ENCODE measurements at regions not wholly inside any gene's neighbourhood (a gene's known extent, or its start where the extent isn't known, plus 50 kb on each side); places are given as distances from the start of the nearest gene placed in this dataset.

DNA sequence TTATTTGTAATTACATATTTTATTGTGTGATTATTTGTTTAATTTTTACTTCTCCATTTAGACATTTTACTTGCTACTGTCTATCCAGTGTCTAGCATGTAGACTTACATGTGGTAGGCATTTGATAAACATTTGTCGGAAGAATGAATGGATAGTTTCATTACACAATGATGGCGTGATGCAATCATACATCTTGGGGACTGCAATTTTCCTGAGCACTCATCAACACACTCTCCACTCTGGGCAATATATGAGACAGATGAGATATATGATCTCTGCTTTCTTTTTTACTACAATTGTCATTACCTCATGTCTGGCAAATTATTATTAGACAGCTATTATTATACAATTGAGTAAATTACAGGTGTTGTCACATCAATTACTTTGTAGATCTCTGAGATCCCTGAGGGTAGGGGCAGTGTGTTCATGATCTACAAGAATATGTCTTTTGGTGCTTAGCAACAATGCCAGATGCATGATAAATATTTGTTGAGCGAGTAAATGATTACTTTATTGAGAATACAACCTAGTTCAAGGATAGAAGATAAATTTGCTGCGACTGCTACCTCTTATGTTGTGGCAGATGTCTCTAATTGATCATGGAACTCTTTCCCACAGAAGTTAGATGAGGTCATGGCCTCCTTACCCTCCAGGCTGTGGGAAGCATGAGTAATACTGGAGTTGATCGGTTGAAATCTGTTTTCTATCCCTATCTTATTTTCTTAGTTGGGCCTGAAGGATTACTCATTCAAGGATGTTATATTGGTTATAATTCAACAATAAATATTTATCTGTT is 416.0 kb downstream of the LRIG3 start:
- no peak overlapping the region for H3K4me3 Mint-ChIP-seq
- no peak overlapping the region for H3K9ac ChIP-seq (ENCODE audit: low read length)
- no peaks in the 10 kb centered on the region for H4K20me1 ChIP-seq (ENCODE audit: control insufficient read depth, insufficient read depth, low read length, poor library complexity, severe bottlenecking)
- H3K27me3 Mint-ChIP-seq, result no peaks in the 10 kb centered on the region
- H2AFZ ChIP-seq (ENCODE audit: insufficient read depth, low read depth, low read length, poor library complexity, severe bottlenecking), result no peak overlapping the region
- H3K4me1 Mint-ChIP-seq, result no peaks in the 10 kb centered on the region
- intact Hi-C loops (cut with micrococcal nuclease), result no loop called here
- TF ChIP-seq, protein P1, sequence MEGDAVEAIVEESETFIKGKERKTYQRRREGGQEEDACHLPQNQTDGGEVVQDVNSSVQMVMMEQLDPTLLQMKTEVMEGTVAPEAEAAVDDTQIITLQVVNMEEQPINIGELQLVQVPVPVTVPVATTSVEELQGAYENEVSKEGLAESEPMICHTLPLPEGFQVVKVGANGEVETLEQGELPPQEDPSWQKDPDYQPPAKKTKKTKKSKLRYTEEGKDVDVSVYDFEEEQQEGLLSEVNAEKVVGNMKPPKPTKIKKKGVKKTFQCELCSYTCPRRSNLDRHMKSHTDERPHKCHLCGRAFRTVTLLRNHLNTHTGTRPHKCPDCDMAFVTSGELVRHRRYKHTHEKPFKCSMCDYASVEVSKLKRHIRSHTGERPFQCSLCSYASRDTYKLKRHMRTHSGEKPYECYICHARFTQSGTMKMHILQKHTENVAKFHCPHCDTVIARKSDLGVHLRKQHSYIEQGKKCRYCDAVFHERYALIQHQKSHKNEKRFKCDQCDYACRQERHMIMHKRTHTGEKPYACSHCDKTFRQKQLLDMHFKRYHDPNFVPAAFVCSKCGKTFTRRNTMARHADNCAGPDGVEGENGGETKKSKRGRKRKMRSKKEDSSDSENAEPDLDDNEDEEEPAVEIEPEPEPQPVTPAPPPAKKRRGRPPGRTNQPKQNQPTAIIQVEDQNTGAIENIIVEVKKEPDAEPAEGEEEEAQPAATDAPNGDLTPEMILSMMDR (IDR thresholded peaks at IDR 0.05), result no peak
- TF ChIP-seq EZH2 (IDR thresholded peaks at IDR 0.05; ENCODE audit: borderline replicate concordance, insufficient read depth, low read depth, low read length, poor library complexity, severe bottlenecking), result no peak
- H3K4me1 ChIP-seq (ENCODE audit: control insufficient read depth in 2 of 2, insufficient read depth in 2 of 2, low read length in 2 of 2), result no peaks in the 10 kb centered on the region
- H3K79me2 ChIP-seq (ENCODE audit: control insufficient read depth, insufficient read depth, low read length), result no peaks in the 10 kb centered on the region
- no peak overlapping the region for H3K27ac Mint-ChIP-seq
- ChIA-PET CTCF (no interaction called here), POLR2A (no interaction called here)
- no CpG with 5 or more reads among the region's 5 CpGs for WGBS (ENCODE audit: insufficient coverage)
- no peak overlapping the region for H3K4me3 ChIP-seq (ENCODE audit: control extremely low read depth in 1 of 5, extremely low read depth in 1 of 5, insufficient read depth in 1 of 5, low read depth in 2 of 5, low read length in 4 of 5)
- no peak overlapping the region for H3K4me2 ChIP-seq (replicated peaks; ENCODE audit: low read depth, low read length, poor library complexity, severe bottlenecking)
- no peaks in the 10 kb centered on the region for H3K27me3 ChIP-seq (replicated peaks in 1 of 4; ENCODE audit: control extremely low read depth in 1 of 4, control insufficient read depth in 3 of 4, insufficient read depth in 4 of 4, low read length in 3 of 4)
- DNase-seq (no peak), ATAC-seq (ENCODE audit: low read depth) (no peak)
- no peaks in the 10 kb centered on the region for H3K36me3 ChIP-seq (replicated peaks in 1 of 2; ENCODE audit: control extremely low read depth in 1 of 2, control insufficient read depth in 1 of 2, extremely low read depth in 1 of 2, insufficient read depth in 2 of 2, low read length in 1 of 2)
- no peaks in the 10 kb centered on the region for H3K9me3 Mint-ChIP-seq (ENCODE audit: insufficient read depth)
- no peaks in the 10 kb centered on the region for H3K9me3 ChIP-seq (ENCODE audit: control extremely low read depth in 1 of 3, control insufficient read depth in 2 of 3, insufficient read depth in 1 of 3, low read length in 2 of 3)
- no peak overlapping the region for H3K27ac ChIP-seq (ENCODE audit: low read length in 2 of 2)

- WGBS (ENCODE audit: insufficient coverage), result 93% methylated on average over 3 of the region's 5 CpGs
- Mint-ChIP-seq H3K27ac (no peak overlapping the region), H3K4me3 (no peak overlapping the region), H3K4me1 (no peaks in the 10 kb centered on the region), H3K9me3 (ENCODE audit: insufficient read depth) (no peaks in the 10 kb centered on the region), H3K27me3 (no peaks in the 10 kb centered on the region)
- H2AFZ ChIP-seq (ENCODE audit: insufficient read depth, low read depth, low read length, poor library complexity, severe bottlenecking), result no peak overlapping the region
- H3K4me2 ChIP-seq (replicated peaks; ENCODE audit: low read depth, low read length, poor library complexity, severe bottlenecking), result no peak overlapping the region
- CTCF ChIA-PET, result no interaction called here
- DNase-seq (no peak), ATAC-seq (ENCODE audit: low read depth) (no peak)
- H3K27me3 ChIP-seq (replicated peaks in 1 of 4; ENCODE audit: control extremely low read depth in 1 of 4, control insufficient read depth in 3 of 4, insufficient read depth in 4 of 4, low read length in 3 of 4), result no peaks in the 10 kb centered on the region
- no peak overlapping the region for H3K27ac ChIP-seq (ENCODE audit: low read length in 2 of 2)
- no peaks in the 10 kb centered on the region for H3K9me3 ChIP-seq (ENCODE audit: control extremely low read depth in 1 of 3, control insufficient read depth in 2 of 3, insufficient read depth in 1 of 3, low read length in 2 of 3)
- no peak overlapping the region for H3K9ac ChIP-seq (ENCODE audit: low read length)
- no peaks in the 10 kb centered on the region for H4K20me1 ChIP-seq (ENCODE audit: control insufficient read depth, insufficient read depth, low read length, poor library complexity, severe bottlenecking)
- TF ChIP-seq, protein P1 (IDR thresholded peaks at IDR 0.05), result no peak
- TF ChIP-seq EZH2 (IDR thresholded peaks at IDR 0.05; ENCODE audit: borderline replicate concordance, insufficient read depth, low read depth, low read length, poor library complexity, severe bottlenecking), result no peak
- H3K4me3 ChIP-seq (ENCODE audit: control extremely low read depth in 1 of 5, extremely low read depth in 1 of 5, insufficient read depth in 1 of 5, low read depth in 2 of 5, low read length in 4 of 5), result no peak overlapping the region
- H3K4me1 ChIP-seq (ENCODE audit: control insufficient read depth in 2 of 2, insufficient read depth in 2 of 2, low read length in 2 of 2), result no peaks in the 10 kb centered on the region
- no peaks in the 10 kb centered on the region for H3K36me3 ChIP-seq (replicated peaks in 1 of 2; ENCODE audit: control extremely low read depth in 1 of 2, control insufficient read depth in 1 of 2, extremely low read depth in 1 of 2, insufficient read depth in 2 of 2, low read length in 1 of 2)
- H3K79me2 ChIP-seq (ENCODE audit: control insufficient read depth, insufficient read depth, low read length), result no peaks in the 10 kb centered on the region
- POLR2A ChIA-PET, result no interaction called here
- intact Hi-C loops (cut with micrococcal nuclease), result no loop called here
Measured at GRCh38 chr12:58509116-58509885, 411.0 kb downstream of the LRIG3 start.

Measured in B cell (primary cell).